GM12878 (cell line): ENCODE measurements at regions not wholly inside any gene's neighbourhood (a gene's known extent, or its start where the extent isn't known, plus 50 kb on each side); places are given as distances from the start of the nearest gene placed in this dataset.

Experiments
- ATAC-seq: fragments of 200-7000 bp; cut with Tn5 transposase; 3 replicates; pipeline ENCODE4 v1.9.1; 2020; ENCODE audit warnings: mild to moderate bottlenecking, moderate library complexity
- BruUV-seq: library from RNA; stranded (reverse); fragments of 400-500 nt; replicated peaks from 2 replicates; lab custom pipeline; 2021; lab: Mats Ljungman, UMichigan
- CTCF ChIA-PET: fragments of 300-600 bp; sonication (Branson Sonifier 250); formaldehyde crosslinking; extraction: SDS; loops from one replicate; lab custom pipeline; 2021; ENCODE audit warnings: inconsistent platforms; lab: Yijun Ruan, JAX
- POLR2A ChIA-PET: fragments of 350-600 bp; formaldehyde crosslinking; extraction: SDS; loops from one replicate; lab custom pipeline; 2021; ENCODE audit warnings: inconsistent platforms; lab: Charles Lee
- RAD21 ChIA-PET: fragments of 300-600 bp; sonication (Branson Sonifier 250); formaldehyde crosslinking; loops from one replicate; lab custom pipeline; 2023; ENCODE audit warnings: antibody characterized with exemption; ENCODE audit not compliant: unreplicated experiment; lab: Charles Lee
- SMC1A ChIA-PET: fragments of 300-600 bp; sonication (Branson Sonifier 250); formaldehyde crosslinking; loops from one replicate; lab custom pipeline; 2023; ENCODE audit not compliant: unreplicated experiment, uncharacterized antibody; lab: Charles Lee
- DNase-seq: peaks from one replicate; pipeline ENCODE4 v3.0.0-alpha.2; 2011; ENCODE audit warnings: low read depth, low spot score
- FAIRE-seq: peaks from 3 replicates; lab custom pipeline; 2011; peaks lifted over from hg19 to GRCh38; lab: Jason Lieb, UNC
- H2AFZ ChIP-seq: 2 replicates; pipeline ENCODE4 v1.6.0; 2011; ENCODE audit warnings: low read depth, low read length, control low read depth; ENCODE audit not compliant: control insufficient read depth
- H3K27ac ChIP-seq: 2 replicates; pipeline ENCODE4 v1.5.1; 2011; ENCODE audit warnings: control low read depth; ENCODE audit not compliant: control insufficient read depth, insufficient read depth
- H3K27me3 ChIP-seq, 2 experiments: replicated peaks in 1 of 2; 2 replicates each; pipeline versions ENCODE4 v1.6.0 to v1.6.1; 2011; ENCODE audit warnings: low read length in 1 of 2; ENCODE audit not compliant: control insufficient read depth in 2 of 2, insufficient read depth in 2 of 2
- H3K36me3 ChIP-seq, 2 experiments: 2 replicates each; pipeline ENCODE4 v1.5.1; 2011; ENCODE audit warnings: low read length in 1 of 2; ENCODE audit not compliant: control insufficient read depth in 2 of 2, insufficient read depth in 2 of 2
- H3K4me1 ChIP-seq: 2 replicates; pipeline ENCODE4 v1.6.1; 2011; ENCODE audit warnings: mild to moderate bottlenecking, low read length, moderate library complexity, mixed read lengths; ENCODE audit not compliant: control insufficient read depth, insufficient read depth
- H3K4me2 ChIP-seq: 2 replicates; pipeline ENCODE4 v1.6.0; 2011; ENCODE audit warnings: control low read depth; ENCODE audit not compliant: control insufficient read depth, insufficient read depth
- H3K4me3 ChIP-seq: fragments of 200-600 bp; sonication (generic); 2 replicates; pipeline ENCODE4 v1.5.1; 2016
- H3K79me2 ChIP-seq: 2 replicates; pipeline ENCODE4 v1.6.0; 2011; ENCODE audit warnings: low read length; ENCODE audit not compliant: control insufficient read depth, insufficient read depth
- H3K9ac ChIP-seq: 2 replicates; pipeline ENCODE4 v1.8.0; 2011; ENCODE audit warnings: low read length, control low read depth, mixed read lengths; ENCODE audit not compliant: control insufficient read depth, insufficient read depth
- H3K9me3 ChIP-seq: replicated peaks from 3 replicates; pipeline ENCODE4 v1.5.1; 2011; ENCODE audit warnings: mild to moderate bottlenecking, low read length; ENCODE audit not compliant: control insufficient read depth, insufficient read depth
- H4K20me1 ChIP-seq: 2 replicates; pipeline ENCODE4 v1.6.0; 2011; ENCODE audit not compliant: control insufficient read depth, insufficient read depth
- EGR1 ChIP-seq, 2 experiments: IDR thresholded peaks; 1 replicate in 1 of 2; 2 replicates in 1 of 2; pipeline ENCODE4 v1.6.1; 2011 to 2012; ENCODE audit warnings: low read depth in 2 of 2, low read length in 2 of 2, borderline replicate concordance in 1 of 2, mild to moderate bottlenecking in 1 of 2, moderate library complexity in 1 of 2
- KDM1A ChIP-seq: fragments of 200-600 bp; sonication (generic); IDR thresholded peaks from 2 replicates; pipeline ENCODE4 v1.6.1; 2016; ENCODE audit warnings: borderline replicate concordance
- RELA ChIP-seq: fragments of 450-650 bp; IDR thresholded peaks from 2 replicates; pipeline ENCODE4 v1.8.0; 2014; ENCODE audit warnings: borderline replicate concordance; ENCODE audit not compliant: partially characterized antibody
- WRNIP1 ChIP-seq: IDR thresholded peaks from 2 replicates; pipeline ENCODE4 v1.6.1; 2011; ENCODE audit warnings: low read depth, low read length, improper control_type of control experiment, borderline replicate concordance
- WGBS: methylation state at CpG from one replicate; pipeline ENCODE4 v1.1.6; 2016; ENCODE audit warnings: low lambda C conversion rate; ENCODE audit not compliant: insufficient replicate concordance, insufficient coverage; ENCODE audit errors: missing lambda C conversion rate; 5-methylcytosine and 5-hydroxymethylcytosine counted together
- in situ Hi-C: fragments of 300-500 bp; cut with MboI; formaldehyde crosslinking; loops from 9 replicates; pipeline ENCODE4 v1.14.3; 2018; ENCODE audit warnings: mixed read lengths
- intact Hi-C: fragments of 100-400 bp; cut with micrococcal nuclease; formaldehyde crosslinking; loops from one replicate; pipeline ENCODE4 v1.14.2; 2022; ENCODE audit not compliant: unreplicated experiment
- TF ChIP-seq, protein P1 (sequence below): fragments of 450-650 bp; formaldehyde crosslinking; IDR thresholded peaks from 2 replicates; pipeline ENCODE4 v1.5.0; 2022; ENCODE audit warnings: mild to moderate bottlenecking, missing genetic modification characterization
- TF ChIP-seq, protein P2 (sequence below): fragments of 450-650 bp; IDR thresholded peaks from 2 replicates; pipeline ENCODE4 v1.6.1; 2017; ENCODE audit warnings: mild to moderate bottlenecking
- TF ChIP-seq, protein P3 (sequence below): fragments of 450-650 bp; IDR thresholded peaks from 2 replicates; pipeline ENCODE4 v1.6.1; 2018; ENCODE audit warnings: mild to moderate bottlenecking, low read depth, moderate library complexity; ENCODE audit not compliant: partially characterized antibody

GRCh38 chr2:12376025-12376424, 340.7 kb upstream of the TRIB2 start (continued):
- TF ChIP-seq, protein P1, sequence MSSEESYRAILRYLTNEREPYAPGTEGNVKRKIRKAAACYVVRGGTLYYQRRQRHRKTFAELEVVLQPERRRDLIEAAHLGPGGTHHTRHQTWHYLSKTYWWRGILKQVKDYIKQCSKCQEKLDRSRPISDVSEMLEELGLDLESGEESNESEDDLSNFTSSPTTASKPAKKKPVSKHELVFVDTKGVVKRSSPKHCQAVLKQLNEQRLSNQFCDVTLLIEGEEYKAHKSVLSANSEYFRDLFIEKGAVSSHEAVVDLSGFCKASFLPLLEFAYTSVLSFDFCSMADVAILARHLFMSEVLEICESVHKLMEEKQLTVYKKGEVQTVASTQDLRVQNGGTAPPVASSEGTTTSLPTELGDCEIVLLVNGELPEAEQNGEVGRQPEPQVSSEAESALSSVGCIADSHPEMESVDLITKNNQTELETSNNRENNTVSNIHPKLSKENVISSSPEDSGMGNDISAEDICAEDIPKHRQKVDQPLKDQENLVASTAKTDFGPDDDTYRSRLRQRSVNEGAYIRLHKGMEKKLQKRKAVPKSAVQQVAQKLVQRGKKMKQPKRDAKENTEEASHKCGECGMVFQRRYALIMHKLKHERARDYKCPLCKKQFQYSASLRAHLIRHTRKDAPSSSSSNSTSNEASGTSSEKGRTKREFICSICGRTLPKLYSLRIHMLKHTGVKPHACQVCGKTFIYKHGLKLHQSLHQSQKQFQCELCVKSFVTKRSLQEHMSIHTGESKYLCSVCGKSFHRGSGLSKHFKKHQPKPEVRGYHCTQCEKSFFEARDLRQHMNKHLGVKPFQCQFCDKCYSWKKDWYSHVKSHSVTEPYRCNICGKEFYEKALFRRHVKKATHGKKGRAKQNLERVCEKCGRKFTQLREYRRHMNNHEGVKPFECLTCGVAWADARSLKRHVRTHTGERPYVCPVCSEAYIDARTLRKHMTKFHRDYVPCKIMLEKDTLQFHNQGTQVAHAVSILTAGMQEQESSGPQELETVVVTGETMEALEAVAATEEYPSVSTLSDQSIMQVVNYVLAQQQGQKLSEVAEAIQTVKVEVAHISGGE, result no peak
- TF ChIP-seq, protein P2, sequence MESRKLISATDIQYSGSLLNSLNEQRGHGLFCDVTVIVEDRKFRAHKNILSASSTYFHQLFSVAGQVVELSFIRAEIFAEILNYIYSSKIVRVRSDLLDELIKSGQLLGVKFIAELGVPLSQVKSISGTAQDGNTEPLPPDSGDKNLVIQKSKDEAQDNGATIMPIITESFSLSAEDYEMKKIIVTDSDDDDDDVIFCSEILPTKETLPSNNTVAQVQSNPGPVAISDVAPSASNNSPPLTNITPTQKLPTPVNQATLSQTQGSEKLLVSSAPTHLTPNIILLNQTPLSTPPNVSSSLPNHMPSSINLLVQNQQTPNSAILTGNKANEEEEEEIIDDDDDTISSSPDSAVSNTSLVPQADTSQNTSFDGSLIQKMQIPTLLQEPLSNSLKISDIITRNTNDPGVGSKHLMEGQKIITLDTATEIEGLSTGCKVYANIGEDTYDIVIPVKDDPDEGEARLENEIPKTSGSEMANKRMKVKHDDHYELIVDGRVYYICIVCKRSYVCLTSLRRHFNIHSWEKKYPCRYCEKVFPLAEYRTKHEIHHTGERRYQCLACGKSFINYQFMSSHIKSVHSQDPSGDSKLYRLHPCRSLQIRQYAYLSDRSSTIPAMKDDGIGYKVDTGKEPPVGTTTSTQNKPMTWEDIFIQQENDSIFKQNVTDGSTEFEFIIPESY, result no peak
- TF ChIP-seq, all 136 proteins: peak for 0

DNA sequence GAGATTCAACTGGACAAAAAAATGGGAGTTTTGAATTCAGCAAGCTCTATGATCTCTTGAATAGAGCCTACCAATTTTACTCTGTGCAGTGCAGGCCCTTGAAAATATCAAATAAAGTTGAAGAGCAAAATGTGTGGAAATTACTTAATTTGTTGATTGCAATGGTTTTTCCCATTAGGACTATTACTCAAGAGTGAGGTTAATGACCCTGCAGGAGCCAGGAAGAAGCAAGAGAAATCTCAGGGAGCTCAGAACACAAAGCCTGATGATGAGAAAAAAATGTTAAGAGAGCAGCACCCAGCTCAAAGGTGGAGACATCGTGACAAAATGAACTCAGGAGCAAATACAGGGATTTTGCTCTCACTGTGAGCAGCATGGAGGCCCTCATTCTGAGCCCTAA, 337.6 kb upstream of the TRIB2 start:
- no peaks in the 10 kb centered on the region for H3K36me3 ChIP-seq
- TF ChIP-seq, protein P3, sequence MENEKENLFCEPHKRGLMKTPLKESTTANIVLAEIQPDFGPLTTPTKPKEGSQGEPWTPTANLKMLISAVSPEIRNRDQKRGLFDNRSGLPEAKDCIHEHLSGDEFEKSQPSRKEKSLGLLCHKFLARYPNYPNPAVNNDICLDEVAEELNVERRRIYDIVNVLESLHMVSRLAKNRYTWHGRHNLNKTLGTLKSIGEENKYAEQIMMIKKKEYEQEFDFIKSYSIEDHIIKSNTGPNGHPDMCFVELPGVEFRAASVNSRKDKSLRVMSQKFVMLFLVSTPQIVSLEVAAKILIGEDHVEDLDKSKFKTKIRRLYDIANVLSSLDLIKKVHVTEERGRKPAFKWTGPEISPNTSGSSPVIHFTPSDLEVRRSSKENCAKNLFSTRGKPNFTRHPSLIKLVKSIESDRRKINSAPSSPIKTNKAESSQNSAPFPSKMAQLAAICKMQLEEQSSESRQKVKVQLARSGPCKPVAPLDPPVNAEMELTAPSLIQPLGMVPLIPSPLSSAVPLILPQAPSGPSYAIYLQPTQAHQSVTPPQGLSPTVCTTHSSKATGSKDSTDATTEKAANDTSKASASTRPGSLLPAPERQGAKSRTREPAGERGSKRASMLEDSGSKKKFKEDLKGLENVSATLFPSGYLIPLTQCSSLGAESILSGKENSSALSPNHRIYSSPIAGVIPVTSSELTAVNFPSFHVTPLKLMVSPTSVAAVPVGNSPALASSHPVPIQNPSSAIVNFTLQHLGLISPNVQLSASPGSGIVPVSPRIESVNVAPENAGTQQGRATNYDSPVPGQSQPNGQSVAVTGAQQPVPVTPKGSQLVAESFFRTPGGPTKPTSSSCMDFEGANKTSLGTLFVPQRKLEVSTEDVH, result no peak
- TF ChIP-seq EGR1 (IDR thresholded peaks at IDR 0.05; ENCODE audit: borderline replicate concordance in 1 of 2, low read depth in 2 of 2, low read length in 2 of 2) (no peak), RELA (no peak), WRNIP1 (no peak), KDM1A (no peak)
- intact Hi-C loops (no loop called here), in situ Hi-C loops (no loop called here)
- no peaks in the 10 kb centered on the region for H3K79me2 ChIP-seq
- SMC1A ChIA-PET, result interaction anchor here (1.2 to 1.6 kb wide), 2 partner anchors 12 to 33 kb away, joined by 3 to 5 read pairs; no protein-coding TSS in a partner anchor
- DNase-seq, result no peak
- H3K4me1 ChIP-seq, result no peaks in the 10 kb centered on the region
- FAIRE-seq, result no peak
- no peak overlapping the region for H3K27ac ChIP-seq
- no TSS peak for BruUV-seq
- H3K4me2 ChIP-seq, result no peak overlapping the region
- no peak overlapping the region for H3K4me3 ChIP-seq
- ATAC-seq, result no peak
- H3K9ac ChIP-seq, result no peak overlapping the region
- POLR2A ChIA-PET, result no interaction called here
- no peaks in the 10 kb centered on the region for H3K27me3 ChIP-seq
- H3K9me3 ChIP-seq, result no peaks in the 10 kb centered on the region
- 94% methylated on average over 1 of the region's 1 CpG for WGBS
- H2AFZ ChIP-seq, result no peak overlapping the region
- RAD21 ChIA-PET, result no interaction called here
- H4K20me1 ChIP-seq, result no peaks in the 10 kb centered on the region
- CTCF ChIA-PET, result interaction anchor here (1.3 kb wide), 1 partner anchor 515 kb away, joined by 3 read pairs; no protein-coding TSS in a partner anchor
